Pancreas (tissue), 10 donors: ENCODE measurements at regions not wholly inside any gene's neighbourhood (a gene's known extent, or its start where the extent isn't known, plus 50 kb on each side); places are given as distances from the start of the nearest gene placed in this dataset.

Experiments used
- ATAC-seq, 4 donors: fragments of 200-7000 bp; cut with Tn5 transposase; one replicate each; pipeline versions ENCODE4 v1.8.0 to v1.9.1; 2020; ENCODE audit warnings: mild to moderate bottlenecking in 4 of 4, moderate library complexity in 4 of 4
- DNase-seq, 6 donors: peaks; one replicate each; pipeline ENCODE4 v3.0.0-alpha.2; 2020
- FAIRE-seq: peaks from 2 replicates; lab custom pipeline; 2012; peaks lifted over from hg19 to GRCh38; lab: Jason Lieb, UNC
- H3K27ac ChIP-seq, 4 donors: fragments of 200-600 bp; sonication (generic); 1 replicate in 3 of 4; 2 replicates in 1 of 4; pipeline versions ENCODE4 v1.5.0 to v1.8.0; 2020
- H3K27me3 ChIP-seq, 4 donors: fragments of 200-600 bp; one replicate each; pipeline ENCODE4 v1.8.0; 2021
- H3K36me3 ChIP-seq, 3 donors: fragments of 200-600 bp; sonication (generic) in 1 of 3; one replicate each; pipeline versions ENCODE4 v1.5.0 to v1.8.0; 2020 to 2021
- H3K4me1 ChIP-seq, 3 donors: fragments of 200-600 bp; one replicate each; pipeline ENCODE4 v1.8.0; 2021
- H3K4me3 ChIP-seq, 4 donors: fragments of 200-600 bp; sonication (generic) in 2 of 4; one replicate each; pipeline versions ENCODE4 v1.5.0 to v1.8.0; 2020 to 2021
- H3K9me3 ChIP-seq, 4 donors: fragments of 200-600 bp; one replicate each; pipeline ENCODE4 v1.8.0; 2021
- CTCF ChIP-seq, 4 donors: fragments of 200-600 bp; sonication (generic) in 3 of 4; IDR thresholded peaks; one replicate each; pipeline versions ENCODE4 v1.5.0 to v1.8.0; 2021; ENCODE audit warnings: antibody characterized with exemption in 4 of 4
- WGBS, 2 donors: extraction: QIAGEN DNeasy Blood & Tissue Kit; methylation state at CpG; one replicate each; pipeline ENCODE4 v1.1.7; 2013; 5-methylcytosine and 5-hydroxymethylcytosine counted together
- intact Hi-C, 3 donors: fragments of 100-400 bp; cut with DNase I; formaldehyde crosslinking; loops; one replicate each; pipeline versions ENCODE4 v1.11.1 to v1.14.2; 2022
- donor health status: healthy with polysubstance abuse.
- donor health status: DM: no; HTN: no; CAD: no; lungs with moderate emphysema.
- donor health status: DM: no; HTN: no; CAD: no.
- donor health status: control.
- donor health status: control.
- donor health status: Bipolar disorder and iron deficiency.
- donor health status: DM: yes; HTN: yes; CAD: no.
- donor health status: DM: no; HTN: no; CAD: no.
- donor health status: DM: no; HTN: no; CAD: no.
- donor health status: DM: yes; HTN: yes; CAD: no.

GRCh38 chr12:94753036-94753679 is 102.8 kb upstream of the TMCC3 start:
- H3K36me3 ChIP-seq, result no peaks in the 10 kb centered on the region
- FAIRE-seq (no peak), DNase-seq (no peak), ATAC-seq (peak in 2 of 4 donors; percentile 76)
- H3K4me3 ChIP-seq, result no peak overlapping the region
- no peak overlapping the region for H3K27ac ChIP-seq
- 67 to 71% methylated on average over 7 of the region's 7 CpGs for WGBS, 2 donors
- H3K4me1 ChIP-seq, result no peaks in the 10 kb centered on the region
- TF ChIP-seq CTCF (IDR thresholded peaks at IDR 0.05), result no peak
- no peaks in the 10 kb centered on the region for H3K27me3 ChIP-seq
- intact Hi-C loops, result no loop called here
- H3K9me3 ChIP-seq, result no peaks in the 10 kb centered on the region

- intact Hi-C loops, result no loop called here
- no peak overlapping the region for H3K27ac ChIP-seq
- no peak for TF ChIP-seq CTCF (IDR thresholded peaks at IDR 0.05)
- no peaks in the 10 kb centered on the region for H3K4me1 ChIP-seq
- WGBS, 2 donors, result 44 to 46% methylated on average over 6 of the region's 6 CpGs
- FAIRE-seq, result no peak
- no peak for DNase-seq
- H3K36me3 ChIP-seq, result no peaks in the 10 kb centered on the region
- no peak overlapping the region for H3K4me3 ChIP-seq
- ATAC-seq, result no peak
- no peaks in the 10 kb centered on the region for H3K9me3 ChIP-seq
- H3K27me3 ChIP-seq, result no peaks in the 10 kb centered on the region
Measured at GRCh38 chr12:94750864-94751263, 100.5 kb upstream of the TMCC3 start.

- Histone ChIP-seq H3K4me3 (no peak overlapping the region), H3K27ac (no peak overlapping the region), H3K36me3 (no peaks in the 10 kb centered on the region), H3K4me1 (no peaks in the 10 kb centered on the region), H3K9me3 (no peaks in the 10 kb centered on the region), H3K27me3 (no peaks in the 10 kb centered on the region)
- WGBS, 2 donors, result 75 to 77% methylated on average over 6 of the region's 6 CpGs
- DNase-seq (no peak), FAIRE-seq (no peak), ATAC-seq (no peak)
- intact Hi-C loops, result no loop called here
- no peak for TF ChIP-seq CTCF (IDR thresholded peaks at IDR 0.05)
Measured at GRCh38 chr12:94749890-94750289, 99.5 kb upstream of the TMCC3 start.

- no peaks in the 10 kb centered on the region for H3K9me3 ChIP-seq
- H3K36me3 ChIP-seq, result no peaks in the 10 kb centered on the region
- ATAC-seq, result no peak
- no peaks in the 10 kb centered on the region for H3K4me1 ChIP-seq
- FAIRE-seq, result no peak
- no peak overlapping the region for H3K27ac ChIP-seq
- WGBS, 2 donors, result 80 to 86% methylated on average over 7 of the region's 7 CpGs
- no peak for TF ChIP-seq CTCF (IDR thresholded peaks at IDR 0.05)
- no peak for DNase-seq
- intact Hi-C loops, result no loop called here
- H3K27me3 ChIP-seq, result no peaks in the 10 kb centered on the region
- H3K4me3 ChIP-seq, result no peak overlapping the region
Measured at GRCh38 chr12:94749455-94749854, 99.1 kb upstream of the TMCC3 start.

GRCh38 chr12:94748726-94749421 is 98.5 kb upstream of the TMCC3 start:
- Histone ChIP-seq H3K27me3 (no peaks in the 10 kb centered on the region), H3K4me1 (no peaks in the 10 kb centered on the region), H3K4me3 (no peak overlapping the region), H3K9me3 (no peaks in the 10 kb centered on the region), H3K36me3 (no peaks in the 10 kb centered on the region), H3K27ac (no peak overlapping the region)
- no peak for TF ChIP-seq CTCF (IDR thresholded peaks at IDR 0.05)
- ATAC-seq (no peak), DNase-seq (no peak), FAIRE-seq (no peak)
- WGBS, 2 donors, result 70 to 79% methylated on average over 10 of the region's 10 CpGs
- intact Hi-C loops, result no loop called here
